Nephron (organoid): ENCODE measurements at regions not wholly inside any gene's neighbourhood (a gene's known extent, or its start where the extent isn't known, plus 50 kb on each side); places are given as distances from the start of the nearest gene placed in this dataset.
A peak's percentile ranks its signal among the peaks of the same experiment; 100 is the strongest.

ENCODE experiments used
- H3K27ac Mint-ChIP-seq, 3 experiments: 2 replicates each; pipeline ENCODE4 v1.8.0; 2020; ENCODE audit warnings: mixed read lengths in 3 of 3, mild to moderate bottlenecking in 2 of 3, moderate library complexity in 1 of 3
- H3K27me3 Mint-ChIP-seq: 2 replicates; pipeline ENCODE4 v1.8.0; 2021; ENCODE audit warnings: low read depth, mild to moderate bottlenecking, moderate library complexity, mixed read lengths
- H3K36me3 Mint-ChIP-seq: 2 replicates; pipeline ENCODE4 v1.8.0; 2020; ENCODE audit warnings: low read depth, mixed read lengths
- H3K4me1 Mint-ChIP-seq: 2 replicates; pipeline ENCODE4 v1.8.0; 2020; ENCODE audit warnings: mixed read lengths
- H3K4me3 Mint-ChIP-seq, 3 experiments: 2 replicates each; pipeline ENCODE4 v1.8.0; 2020; ENCODE audit warnings: mild to moderate bottlenecking in 3 of 3, mixed read lengths in 3 of 3, moderate library complexity in 2 of 3
- H3K9me3 Mint-ChIP-seq: 2 replicates; pipeline ENCODE4 v1.8.0; 2020; ENCODE audit warnings: mixed read lengths
- CTCF ChIP-seq, 3 experiments: fragments of 200-600 bp; sonication (generic); IDR thresholded peaks; one replicate each; pipeline ENCODE4 v1.5.0; 2021; ENCODE audit warnings: antibody characterized with exemption in 3 of 3; ENCODE audit not compliant: unreplicated experiment in 3 of 3

- Mint-ChIP-seq H3K4me3 (no peak overlapping the region), H3K36me3 (peaks cover 5% of the 10 kb centered on the region), H3K4me1 (peaks cover 7% of the 10 kb centered on the region), H3K27ac (no peak overlapping the region), H3K27me3 (peaks cover 4% of the 10 kb centered on the region), H3K9me3 (no peaks in the 10 kb centered on the region)
- no peak for TF ChIP-seq CTCF (IDR thresholded peaks at IDR 0.05; ENCODE audit: unreplicated experiment in 3 of 3)
Measured at GRCh38 chr11:92820860-92821259, 148.6 kb upstream of the MTNR1B start.

GRCh38 chr11:92822410-92822809, 147.0 kb upstream of the MTNR1B start:
- H3K27me3 Mint-ChIP-seq = peaks cover 4% of the 10 kb centered on the region
- H3K4me3 Mint-ChIP-seq = no peak overlapping the region
- no peak overlapping the region for H3K27ac Mint-ChIP-seq
- TF ChIP-seq CTCF (IDR thresholded peaks at IDR 0.05; ENCODE audit: unreplicated experiment in 3 of 3) = no peak
- H3K9me3 Mint-ChIP-seq = no peaks in the 10 kb centered on the region
- H3K4me1 Mint-ChIP-seq = peaks cover 21% of the 10 kb centered on the region
- no peaks in the 10 kb centered on the region for H3K36me3 Mint-ChIP-seq

- H3K9me3 Mint-ChIP-seq = no peaks in the 10 kb centered on the region
- H3K4me3 Mint-ChIP-seq = no peak overlapping the region
- peaks cover 51% of the 10 kb centered on the region for H3K4me1 Mint-ChIP-seq
- H3K27ac Mint-ChIP-seq = peak overlapping the region; percentile 11 to 84 (median 77)
- no peaks in the 10 kb centered on the region for H3K36me3 Mint-ChIP-seq
- no peak for TF ChIP-seq CTCF (IDR thresholded peaks at IDR 0.05; ENCODE audit: unreplicated experiment in 3 of 3)
- H3K27me3 Mint-ChIP-seq = peaks cover 4% of the 10 kb centered on the region
Measured at GRCh38 chr11:92826136-92826535, 143.3 kb upstream of the MTNR1B start.

- Mint-ChIP-seq H3K4me1 (peaks cover 51% of the 10 kb centered on the region), H3K27ac (peak overlapping the region in 2 of 3 experiments; percentile 17 to 77), H3K9me3 (no peaks in the 10 kb centered on the region), H3K36me3 (peaks cover 3% of the 10 kb centered on the region), H3K4me3 (no peak overlapping the region), H3K27me3 (peaks cover 4% of the 10 kb centered on the region)
- no peak for TF ChIP-seq CTCF (IDR thresholded peaks at IDR 0.05; ENCODE audit: unreplicated experiment in 3 of 3)
Measured at GRCh38 chr11:92826603-92827002, 142.8 kb upstream of the MTNR1B start.

- peaks cover 4% of the 10 kb centered on the region for H3K27me3 Mint-ChIP-seq
Measured at GRCh38 chr11:92827132-92827531, 142.3 kb upstream of the MTNR1B start.

More at GRCh38 chr11:92827132-92827531, 142.3 kb upstream of the MTNR1B start:
- Mint-ChIP-seq H3K36me3 (peaks cover 7% of the 10 kb centered on the region), H3K4me1 (peaks cover 51% of the 10 kb centered on the region), H3K4me3 (no peak overlapping the region), H3K27ac (peak overlapping the region in 2 of 3 experiments; percentile 17 to 77), H3K9me3 (no peaks in the 10 kb centered on the region)
- TF ChIP-seq CTCF (IDR thresholded peaks at IDR 0.05; ENCODE audit: unreplicated experiment in 3 of 3) = no peak
